Neural cell (in vitro differentiated cells): ENCODE measurements at regions not wholly inside any gene's neighbourhood (a gene's known extent, or its start where the extent isn't known, plus 50 kb on each side); places are given as distances from the start of the nearest gene placed in this dataset.

ENCODE experiments used
- CTCF ChIP-seq: fragments of 450-650 bp; IDR thresholded peaks from 2 replicates; pipeline ENCODE4 v1.5.1; 2014; ENCODE audit warnings: antibody characterized with exemption, mild to moderate bottlenecking, moderate library complexity; ENCODE audit not compliant: poor library complexity, severe bottlenecking
- EP300 ChIP-seq: fragments of 450-650 bp; conservative IDR thresholded peaks from 2 replicates; pipeline ENCODE4 v1.6.1; 2014; ENCODE audit warnings: antibody characterized with exemption, mild to moderate bottlenecking, moderate library complexity; ENCODE audit not compliant: poor library complexity, severe bottlenecking
- MXI1 ChIP-seq: fragments of 450-650 bp; conservative IDR thresholded peaks from 2 replicates; pipeline ENCODE4 v1.6.1; 2014; ENCODE audit warnings: antibody characterized with exemption, mild to moderate bottlenecking; ENCODE audit not compliant: poor library complexity, severe bottlenecking
- POLR2AphosphoS5 ChIP-seq: IDR thresholded peaks from 2 replicates; pipeline ENCODE4 v1.6.1; 2012
- SMC3 ChIP-seq: fragments of 450-650 bp; conservative IDR thresholded peaks from 2 replicates; pipeline ENCODE4 v1.6.1; 2014; ENCODE audit warnings: antibody characterized with exemption, mild to moderate bottlenecking, moderate library complexity; ENCODE audit not compliant: poor library complexity

- TF ChIP-seq CTCF, result no peak
- TF ChIP-seq EP300, result no peak
- TF ChIP-seq SMC3, result no peak
- no peak for TF ChIP-seq POLR2AphosphoS5
- TF ChIP-seq MXI1, result no peak
These were observed 73.3 kb upstream of the GHITM start for GRCh38 chr10:84065804-84066601.
